Right forelimb (tissue), 1 donor: ENCODE measurements at regions not wholly inside any gene's neighbourhood (a gene's known extent, or its start where the extent isn't known, plus 50 kb on each side); places are given as distances from the start of the nearest gene placed in this dataset.
"Not testable (repeated sequence)": the region's sequence is repeated elsewhere in the genome, so short reads cannot be mapped to it uniquely, and the experiment has no call there.

Experiments used
- DNase-seq: peaks from one replicate; pipeline ENCODE4 v3.0.0-alpha.2; 2018

- not testable (repeated sequence) for DNase-seq
Measured at GRCh38 chr7:69499-70123, 122.8 kb upstream of the FAM20C start.

GRCh38 chr7:70207-70606, 122.2 kb upstream of the FAM20C start:
- DNase-seq = not testable (repeated sequence)

GRCh38 chr7:70989-71388, 121.4 kb upstream of the FAM20C start:
- DNase-seq = not testable (repeated sequence)

- DNase-seq = not testable (repeated sequence)
Measured at GRCh38 chr7:72266-73057, 119.9 kb upstream of the FAM20C start.

GRCh38 chr7:73058-73331, 119.4 kb upstream of the FAM20C start:
- not testable (repeated sequence) for DNase-seq

GRCh38 chr7:74008-74540, 118.3 kb upstream of the FAM20C start:
- not testable (repeated sequence) for DNase-seq

DNA sequence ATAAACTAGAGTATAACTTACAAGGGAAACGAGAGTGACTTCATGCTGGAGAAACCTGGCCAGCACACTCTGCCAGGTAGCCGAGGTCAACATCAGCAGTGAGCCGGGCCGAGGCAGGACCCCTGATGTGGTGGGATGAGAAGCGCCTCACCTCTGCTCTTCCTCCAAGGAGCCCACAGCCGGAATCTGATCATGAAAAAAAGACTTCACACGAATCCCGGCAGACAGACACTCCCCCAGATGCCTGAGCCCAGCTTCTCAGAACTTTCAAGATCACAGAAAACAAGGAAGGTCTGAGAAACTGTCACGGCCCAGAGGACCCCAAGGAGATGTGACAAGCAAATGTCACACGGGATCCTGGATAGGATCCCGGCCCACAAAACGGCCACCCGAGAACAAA, 116.9 kb upstream of the FAM20C start:
- peak; percentile 20 for DNase-seq

DNA sequence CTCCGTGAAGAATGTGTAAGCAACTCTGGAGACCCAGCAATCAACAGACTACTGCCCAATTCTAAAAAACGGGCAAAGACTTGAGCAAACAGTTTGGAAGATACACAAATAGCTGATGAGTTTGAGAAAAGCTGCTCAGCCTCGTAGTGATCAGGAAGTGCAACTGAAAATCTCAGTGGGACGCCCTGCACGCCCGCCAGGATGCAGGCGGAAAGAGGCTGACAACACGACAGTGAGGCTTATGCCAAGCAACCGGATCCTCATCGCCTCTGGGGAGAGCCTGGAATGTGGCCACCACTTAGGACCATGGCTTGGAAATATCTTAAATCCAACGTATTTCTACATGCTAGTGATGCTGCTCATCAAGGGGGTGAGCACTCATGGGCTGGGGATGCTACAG, 116.2 kb upstream of the FAM20C start:
- DNase-seq = peak; percentile 23

DNA sequence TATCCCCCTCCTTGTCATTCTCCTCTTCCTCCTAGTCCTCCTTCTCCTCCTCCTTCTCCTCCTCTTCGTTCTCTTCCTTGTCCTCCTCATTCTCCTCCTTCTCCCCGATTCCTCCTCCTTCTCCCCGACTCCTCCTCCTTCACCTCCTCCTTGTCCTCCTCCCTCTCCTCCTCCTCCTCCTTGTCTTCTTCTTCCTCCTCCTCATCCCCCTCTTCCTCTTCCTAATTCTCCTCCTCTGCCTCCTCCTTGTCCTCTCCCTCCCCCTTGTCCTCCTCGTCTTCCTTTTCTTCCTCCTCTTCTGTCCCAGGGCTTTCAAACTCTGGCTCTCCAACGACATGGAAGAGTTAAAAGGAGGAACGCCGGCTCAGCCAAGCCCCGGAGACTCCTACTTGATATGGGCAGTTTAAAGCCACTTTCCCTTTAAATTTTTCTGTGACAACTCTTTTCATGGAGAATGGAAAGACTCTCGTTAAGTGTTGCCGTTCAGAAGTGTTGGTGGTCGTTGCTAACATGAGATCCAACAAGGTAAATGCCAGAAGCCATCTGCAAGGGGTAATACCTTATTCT, 115.5 kb upstream of the FAM20C start:
- DNase-seq = not testable (repeated sequence)

DNA sequence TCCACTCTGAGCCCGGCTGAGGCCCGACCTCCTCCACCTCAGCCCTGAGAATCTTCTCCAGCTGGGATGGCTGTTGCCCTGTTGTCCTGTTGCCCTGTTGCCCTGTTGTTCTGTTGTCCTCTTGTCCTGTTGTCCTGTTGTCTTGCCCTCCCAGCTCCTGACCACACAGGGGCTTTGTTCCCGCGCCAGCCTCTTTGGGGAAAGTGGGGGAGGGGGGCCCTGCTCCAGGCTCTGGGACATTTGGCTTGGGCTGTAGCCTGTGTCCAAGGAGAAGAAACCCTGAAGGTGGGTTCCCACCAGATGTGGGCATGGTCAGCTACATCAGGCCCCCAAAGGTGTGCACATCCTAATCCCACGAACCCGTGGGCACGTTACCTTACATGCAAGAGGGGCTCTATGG, 113.5 kb upstream of the FAM20C start:
- not testable (repeated sequence) for DNase-seq

DNA sequence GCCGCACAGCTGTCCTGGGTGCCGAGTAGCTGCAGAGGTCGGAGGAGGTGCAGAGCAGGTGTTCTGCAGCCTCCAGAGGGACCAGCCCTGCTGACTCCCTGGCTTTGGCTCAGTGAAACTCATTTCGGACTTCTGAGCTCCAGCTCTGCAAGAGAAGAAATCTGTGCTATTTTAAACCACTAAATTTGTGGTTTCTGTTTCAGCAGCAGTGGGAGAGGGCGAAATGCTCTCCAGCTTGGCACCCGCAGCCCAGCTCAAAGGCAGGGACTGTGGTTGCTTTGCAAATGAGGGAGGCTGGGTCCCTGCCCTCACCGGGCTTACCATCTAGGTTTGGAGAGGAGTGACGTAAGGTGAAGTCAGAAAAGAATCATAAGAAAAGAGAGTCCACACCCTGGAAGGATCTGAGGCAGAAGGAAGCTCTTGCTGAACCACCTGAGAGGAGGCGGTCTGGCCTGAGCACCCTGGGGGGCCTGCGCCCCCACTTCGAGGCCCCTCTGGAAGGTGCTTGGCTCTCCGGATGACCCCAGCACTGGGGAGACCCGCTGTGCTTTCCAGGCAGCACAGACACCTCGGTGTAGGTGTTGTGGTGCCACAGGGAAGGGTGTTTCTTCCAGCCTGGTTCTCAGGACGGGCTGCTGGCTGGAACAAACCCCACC, 112.8 kb upstream of the FAM20C start:
- DNase-seq = peak; percentile 35

DNA sequence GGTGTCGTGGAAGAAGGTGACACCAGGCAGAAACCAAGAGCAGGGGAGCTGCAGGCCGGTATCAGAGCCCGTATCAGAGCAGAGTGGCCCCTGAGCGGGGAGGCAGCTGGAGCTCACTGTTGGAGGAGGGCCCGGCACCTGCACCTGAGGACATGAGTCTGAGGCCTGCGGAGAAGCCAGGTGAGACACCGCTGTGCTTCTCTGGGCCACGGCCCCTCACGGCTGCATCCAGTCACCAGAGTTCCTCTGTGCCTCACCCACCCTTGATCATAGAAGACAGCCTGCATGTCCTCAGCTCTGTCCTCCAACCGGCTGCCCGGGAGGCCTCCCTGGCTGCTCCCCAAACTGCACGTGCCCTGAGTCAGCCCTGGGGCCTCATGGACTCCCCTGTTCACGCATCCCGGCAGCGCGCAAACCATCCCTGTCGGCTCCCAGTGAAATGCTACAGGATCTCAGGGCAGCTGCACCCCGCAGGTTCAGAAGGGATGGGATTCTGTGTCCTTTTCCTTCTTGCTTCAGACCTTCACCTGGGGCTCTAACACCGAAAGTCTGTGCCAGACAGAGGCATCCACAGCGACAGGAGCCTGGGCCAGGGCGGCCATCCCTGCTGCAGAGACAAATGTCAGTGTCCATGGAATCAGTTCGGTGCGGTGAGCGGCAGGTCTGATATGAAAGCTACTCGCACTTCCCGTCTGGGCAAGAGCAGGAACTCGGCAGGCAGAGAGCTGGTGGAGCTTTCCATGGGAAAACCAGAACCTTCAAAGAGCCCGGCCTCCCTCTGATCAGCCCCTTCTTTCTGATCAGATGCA, 111.9 kb upstream of the FAM20C start:
- peak; percentile 40 for DNase-seq

DNA sequence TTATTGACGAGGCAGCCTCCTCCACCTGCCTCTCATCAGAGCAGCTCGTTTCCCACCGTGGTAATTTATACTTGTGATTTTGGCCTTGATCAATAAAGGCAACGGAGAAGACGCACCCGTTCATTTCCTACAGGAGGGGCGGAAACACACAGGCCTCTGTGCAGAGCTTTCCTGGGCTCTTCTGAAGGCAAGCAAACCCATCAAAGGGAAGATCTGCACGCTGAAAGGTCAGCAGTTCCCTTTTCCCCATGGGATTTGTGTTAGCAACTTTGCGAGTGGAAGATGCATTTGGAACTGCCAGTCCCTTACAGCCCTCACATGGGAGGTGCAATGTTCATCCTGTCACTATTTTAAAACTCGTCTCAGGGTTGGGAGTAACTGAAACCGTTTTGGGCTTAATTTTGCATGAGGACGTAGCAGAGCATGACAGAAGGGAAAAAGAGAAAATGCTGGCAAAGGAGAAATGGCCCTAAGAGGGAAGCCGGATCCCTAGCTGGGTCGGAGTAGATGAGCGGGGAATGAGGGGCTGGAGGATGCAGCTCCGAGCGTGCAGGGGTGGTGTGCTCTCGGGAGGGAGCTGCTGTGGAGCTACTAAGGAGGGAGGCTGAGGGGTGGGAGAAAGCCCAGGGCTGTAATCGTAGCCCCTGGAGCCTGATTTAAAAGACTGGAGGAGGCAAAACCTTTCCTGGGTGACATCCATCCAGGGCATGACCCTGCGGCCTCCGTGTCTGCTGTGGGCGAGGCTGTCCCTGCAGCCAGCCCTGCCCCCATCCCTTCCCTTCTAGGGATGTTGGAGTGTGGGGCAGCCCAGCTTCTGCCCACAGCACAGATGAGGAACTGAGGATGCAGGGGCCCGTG, 111.1 kb upstream of the FAM20C start:
- peak; percentile 24 for DNase-seq

- DNase-seq = peak; percentile 19
Measured at GRCh38 chr7:81926-82756, 110.2 kb upstream of the FAM20C start.

GRCh38 chr7:82757-83155, 109.6 kb upstream of the FAM20C start:
- peak; percentile 22 for DNase-seq

DNA sequence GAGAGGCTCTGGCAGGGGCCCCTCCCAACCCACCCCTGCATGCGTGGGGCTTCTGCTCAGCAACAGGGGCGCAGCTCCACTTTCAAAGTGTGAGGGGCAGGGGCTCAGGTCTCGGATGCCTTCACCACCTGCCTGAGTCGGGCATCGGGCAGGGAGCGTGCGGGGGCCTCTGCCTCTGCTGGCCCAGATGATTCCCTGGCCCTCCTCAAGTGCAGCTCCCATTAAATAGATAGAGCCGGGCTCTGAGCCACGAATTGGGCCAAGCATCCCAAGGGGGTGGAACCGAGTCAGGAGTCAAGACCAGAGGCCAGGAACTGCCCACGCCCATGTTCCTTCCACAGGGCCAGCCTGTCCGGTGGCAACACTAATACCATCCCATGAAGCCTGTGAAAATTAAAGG, 108.9 kb upstream of the FAM20C start:
- DNase-seq = peak; percentile 34

- DNase-seq = peak; percentile 40
Measured at GRCh38 chr7:83861-84632, 108.3 kb upstream of the FAM20C start.

- DNase-seq = peak; percentile 35
Measured at GRCh38 chr7:84633-85020, 107.7 kb upstream of the FAM20C start.

DNA sequence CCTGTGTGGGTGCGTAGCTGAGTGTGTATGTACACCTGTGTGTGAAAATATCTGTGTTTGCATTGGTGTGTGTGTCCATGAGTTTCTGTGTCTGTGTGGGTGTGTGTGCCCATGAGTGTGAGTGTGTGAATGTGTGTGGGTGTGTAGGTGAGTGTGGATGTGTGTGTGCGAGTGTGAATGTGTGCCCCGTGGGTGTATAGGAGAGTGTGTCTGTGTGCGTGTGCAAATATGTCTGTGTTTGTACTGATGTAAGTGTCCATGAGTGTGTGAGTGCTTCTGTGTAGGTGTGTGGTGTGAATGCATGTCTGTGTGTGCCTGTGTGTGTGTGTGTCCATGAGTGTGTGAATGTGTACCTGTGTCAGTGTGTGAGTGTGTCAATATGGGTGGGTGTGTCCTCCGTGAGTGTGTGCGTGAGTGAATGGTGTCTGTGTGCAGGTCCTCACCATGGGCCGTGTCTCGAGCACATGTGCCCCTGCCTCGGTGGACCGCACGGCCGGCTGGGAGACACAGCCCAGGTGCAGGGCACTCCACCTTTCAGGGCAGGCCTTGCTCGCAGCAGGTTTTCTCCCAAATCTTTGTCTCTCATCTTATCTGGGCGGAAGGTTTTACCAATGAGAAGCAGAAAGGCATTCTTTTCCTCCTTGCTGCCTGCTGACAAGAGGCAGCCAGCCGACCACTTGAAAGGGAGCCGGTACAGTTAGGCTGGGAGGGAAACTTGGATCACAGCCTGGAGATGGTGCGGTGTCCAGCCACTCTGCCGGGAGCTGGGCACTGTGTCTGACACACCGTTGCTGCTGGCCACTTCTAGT, 107.1 kb upstream of the FAM20C start:
- peak; percentile 49 for DNase-seq
